Caco-2 (cell line): ENCODE measurements at regions not wholly inside any gene's neighbourhood (a gene's known extent, or its start where the extent isn't known, plus 50 kb on each side); places are given as distances from the start of the nearest gene placed in this dataset.

Source experiments
- BruUV-seq: library from RNA; stranded (reverse); fragments of 400-500 nt; replicated peaks from 2 replicates; lab custom pipeline; 2021; lab: Mats Ljungman, UMichigan
- CTCF ChIA-PET: fragments of 300-600 bp; sonication (Branson Sonifier 250); formaldehyde crosslinking; loops from one replicate; lab custom pipeline; 2022; ENCODE audit warnings: antibody characterized with exemption; lab: Charles Lee
- POLR2A ChIA-PET: fragments of 300-600 bp; sonication (Branson Sonifier 250); formaldehyde crosslinking; loops from one replicate; lab custom pipeline; 2022; ENCODE audit warnings: antibody characterized with exemption; lab: Charles Lee
- DNase-seq, 2 experiments: peaks; one replicate each; pipeline versions ENCODE4 v3.0.0 to v3.0.0-alpha.2; 2020 to 2022
- H3K27me3 ChIP-seq: replicated peaks from 2 replicates; pipeline ENCODE4 v1.6.0; 2011; ENCODE audit warnings: low read length; ENCODE audit not compliant: control insufficient read depth, insufficient read depth
- H3K36me3 ChIP-seq: 2 replicates; pipeline ENCODE4 v1.5.1; 2011; ENCODE audit warnings: low read length; ENCODE audit not compliant: control insufficient read depth, insufficient read depth
- H3K4me1 ChIP-seq: fragments of 250-450 bp; sonication (Bioruptor Pico); 2 replicates; pipeline ENCODE4 v1.5.1; 2020; ENCODE audit warnings: mild to moderate bottlenecking
- H3K4me3 ChIP-seq: 2 replicates; pipeline ENCODE4 v1.5.1; 2011; ENCODE audit warnings: low read depth, mild to moderate bottlenecking, control low read depth, low read length
- H3K9me3 ChIP-seq: fragments of 250-450 bp; sonication (Bioruptor Pico); 2 replicates; pipeline ENCODE4 v1.5.1; 2020; ENCODE audit warnings: mild to moderate bottlenecking, moderate library complexity
- H3K27ac Mint-ChIP-seq: one replicate; pipeline ENCODE4 v1.8.0; 2022; ENCODE audit warnings: mixed read lengths; ENCODE audit not compliant: unreplicated experiment
- H3K27me3 Mint-ChIP-seq: one replicate; pipeline ENCODE4 v1.8.0; 2022; ENCODE audit warnings: mixed read lengths; ENCODE audit not compliant: insufficient read depth, unreplicated experiment
- H3K36me3 Mint-ChIP-seq: one replicate; pipeline ENCODE4 v1.8.0; 2022; ENCODE audit warnings: mild to moderate bottlenecking, mixed read lengths; ENCODE audit not compliant: insufficient read depth, unreplicated experiment
- H3K4me1 Mint-ChIP-seq: one replicate; pipeline ENCODE4 v1.8.0; 2022; ENCODE audit warnings: low read depth, mixed read lengths; ENCODE audit not compliant: unreplicated experiment
- H3K4me3 Mint-ChIP-seq: one replicate; pipeline ENCODE4 v1.8.0; 2022; ENCODE audit warnings: mild to moderate bottlenecking, moderate library complexity, mixed read lengths; ENCODE audit not compliant: unreplicated experiment
- H3K9me3 Mint-ChIP-seq: one replicate; pipeline ENCODE4 v1.8.0; 2022; ENCODE audit warnings: mixed read lengths; ENCODE audit not compliant: unreplicated experiment
- intact Hi-C: fragments of 100-400 bp; cut with micrococcal nuclease; formaldehyde crosslinking; loops from one replicate; pipeline ENCODE4 v1.10.0; 2022; ENCODE audit not compliant: unreplicated experiment
- TF ChIP-seq, protein P1 (sequence below), 2 experiments: fragments of 200-600 bp in 1 of 2; IDR thresholded peaks; 1 replicate in 1 of 2; 2 replicates in 1 of 2; pipeline versions ENCODE4 v1.5.1 to v1.8.0; 2011 to 2022; ENCODE audit warnings: antibody characterized with exemption in 1 of 2, control low read depth in 1 of 2, inconsistent platforms in 1 of 2, low read depth in 1 of 2, low read length in 1 of 2, mild to moderate bottlenecking in 1 of 2, moderate library complexity in 1 of 2; ENCODE audit not compliant: insufficient read depth in 1 of 2, severe bottlenecking in 1 of 2, unreplicated experiment in 1 of 2

DNA sequence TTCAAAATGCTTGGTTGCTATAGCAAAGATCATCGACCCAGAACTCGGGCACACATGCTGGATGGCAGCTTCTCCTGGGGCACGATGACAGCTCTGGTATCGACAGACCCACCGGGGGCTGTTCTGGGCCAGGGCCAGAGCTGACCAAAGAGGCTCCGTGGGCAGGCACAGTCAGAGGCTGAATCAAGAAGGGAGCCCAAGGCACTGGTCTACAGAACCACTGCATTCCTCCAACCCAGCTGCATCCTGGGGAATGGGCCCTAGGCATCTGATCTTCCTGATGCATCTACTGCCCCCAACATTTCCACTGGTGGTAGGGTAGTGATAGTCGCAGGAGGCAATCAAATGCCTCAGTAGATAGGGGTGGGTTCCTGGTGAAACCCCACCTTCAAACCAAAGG is 470.3 kb downstream of the TBC1D22A start:
- no peak overlapping the region for H3K27ac Mint-ChIP-seq
- BruUV-seq: no TSS peak
- H3K27me3 Mint-ChIP-seq: peaks cover 7% of the 10 kb centered on the region

DNA sequence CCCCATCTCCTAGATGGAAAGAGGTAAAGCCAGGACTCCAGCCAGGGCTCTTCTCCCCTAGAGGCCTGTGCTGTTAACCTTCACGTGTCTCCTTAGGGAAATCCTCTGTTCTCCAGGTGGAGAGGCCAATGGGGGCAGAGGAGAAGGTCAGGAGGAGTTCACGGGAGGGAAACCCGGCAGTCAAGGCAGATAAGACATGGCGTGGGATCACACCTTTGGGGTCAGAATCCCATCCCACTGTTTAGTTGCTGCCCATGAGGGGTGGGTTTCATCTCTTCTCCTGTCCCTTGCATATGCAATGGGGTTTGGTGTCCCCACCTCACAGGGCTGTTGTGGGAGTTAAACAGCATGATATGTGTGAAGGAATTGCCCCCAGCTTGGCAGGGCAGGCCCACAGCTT is 469.7 kb downstream of the TBC1D22A start:
- CTCF ChIA-PET: no interaction called here
- TF ChIP-seq, protein P1, sequence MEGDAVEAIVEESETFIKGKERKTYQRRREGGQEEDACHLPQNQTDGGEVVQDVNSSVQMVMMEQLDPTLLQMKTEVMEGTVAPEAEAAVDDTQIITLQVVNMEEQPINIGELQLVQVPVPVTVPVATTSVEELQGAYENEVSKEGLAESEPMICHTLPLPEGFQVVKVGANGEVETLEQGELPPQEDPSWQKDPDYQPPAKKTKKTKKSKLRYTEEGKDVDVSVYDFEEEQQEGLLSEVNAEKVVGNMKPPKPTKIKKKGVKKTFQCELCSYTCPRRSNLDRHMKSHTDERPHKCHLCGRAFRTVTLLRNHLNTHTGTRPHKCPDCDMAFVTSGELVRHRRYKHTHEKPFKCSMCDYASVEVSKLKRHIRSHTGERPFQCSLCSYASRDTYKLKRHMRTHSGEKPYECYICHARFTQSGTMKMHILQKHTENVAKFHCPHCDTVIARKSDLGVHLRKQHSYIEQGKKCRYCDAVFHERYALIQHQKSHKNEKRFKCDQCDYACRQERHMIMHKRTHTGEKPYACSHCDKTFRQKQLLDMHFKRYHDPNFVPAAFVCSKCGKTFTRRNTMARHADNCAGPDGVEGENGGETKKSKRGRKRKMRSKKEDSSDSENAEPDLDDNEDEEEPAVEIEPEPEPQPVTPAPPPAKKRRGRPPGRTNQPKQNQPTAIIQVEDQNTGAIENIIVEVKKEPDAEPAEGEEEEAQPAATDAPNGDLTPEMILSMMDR (IDR thresholded peaks at IDR 0.05; ENCODE audit: insufficient read depth in 1 of 2, low read depth in 1 of 2, low read length in 1 of 2, severe bottlenecking in 1 of 2, unreplicated experiment in 1 of 2): no peak
- BruUV-seq: no TSS peak
- Histone ChIP-seq H3K36me3 (no peaks in the 10 kb centered on the region), H3K4me3 (no peak overlapping the region), H3K4me1 (no peaks in the 10 kb centered on the region), H3K9me3 (peaks cover 10% of the 10 kb centered on the region; the same call in 1 of the 2 replicates), H3K27me3 (no peaks in the 10 kb centered on the region)
- POLR2A ChIA-PET: no interaction called here
- intact Hi-C loops: no loop called here
- DNase-seq: no peak
- Mint-ChIP-seq H3K4me3 (no peak overlapping the region), H3K27ac (no peak overlapping the region), H3K27me3 (peaks cover 7% of the 10 kb centered on the region), H3K9me3 (peaks cover 9% of the 10 kb centered on the region), H3K4me1 (no peaks in the 10 kb centered on the region), H3K36me3 (no peaks in the 10 kb centered on the region)

More for the DNA sequence above, 470.3 kb downstream of the TBC1D22A start:
- H3K4me1 Mint-ChIP-seq: no peaks in the 10 kb centered on the region
- no peaks in the 10 kb centered on the region for H3K36me3 ChIP-seq
- TF ChIP-seq, protein P1 (IDR thresholded peaks at IDR 0.05; ENCODE audit: insufficient read depth in 1 of 2, low read depth in 1 of 2, low read length in 1 of 2, severe bottlenecking in 1 of 2, unreplicated experiment in 1 of 2): no peak
- no peak for DNase-seq
- H3K4me3 Mint-ChIP-seq: no peak overlapping the region
- intact Hi-C loops: no loop called here
- H3K4me3 ChIP-seq: no peak overlapping the region
- ChIA-PET CTCF (no interaction called here), POLR2A (no interaction called here)
- H3K27me3 ChIP-seq: no peaks in the 10 kb centered on the region
- peaks cover 10% of the 10 kb centered on the region; the same call in 1 of the 2 replicates for H3K9me3 ChIP-seq
- no peaks in the 10 kb centered on the region for H3K36me3 Mint-ChIP-seq
- H3K9me3 Mint-ChIP-seq: peaks cover 9% of the 10 kb centered on the region
- no peaks in the 10 kb centered on the region for H3K4me1 ChIP-seq

DNA sequence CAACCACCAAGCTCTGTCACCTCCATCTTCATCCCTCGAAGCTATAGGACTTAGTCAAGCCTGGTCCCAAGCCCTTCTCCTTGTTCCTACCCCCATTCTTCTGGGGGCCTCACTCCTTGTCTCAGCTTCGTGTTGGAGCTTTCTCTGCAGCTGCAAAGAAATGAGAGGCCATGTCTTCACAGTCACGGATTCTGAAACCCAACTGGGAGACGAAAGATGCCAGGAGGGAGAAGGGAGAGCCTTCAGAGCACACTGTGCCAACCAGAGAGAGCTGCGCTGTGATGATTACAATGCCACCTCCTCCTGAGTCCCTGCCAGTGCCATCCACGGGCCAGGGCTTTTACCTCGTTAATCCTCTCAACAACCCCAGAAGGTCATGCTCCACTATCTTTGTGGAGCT is 469.3 kb downstream of the TBC1D22A start:
- POLR2A ChIA-PET: no interaction called here
- H3K4me1 ChIP-seq: no peaks in the 10 kb centered on the region
- H3K4me3 ChIP-seq: no peak overlapping the region
- Mint-ChIP-seq H3K36me3 (no peaks in the 10 kb centered on the region), H3K9me3 (peaks cover 9% of the 10 kb centered on the region), H3K4me1 (no peaks in the 10 kb centered on the region), H3K27ac (no peak overlapping the region), H3K4me3 (no peak overlapping the region), H3K27me3 (peaks cover 6% of the 10 kb centered on the region)
- TF ChIP-seq, protein P1 (IDR thresholded peaks at IDR 0.05; ENCODE audit: insufficient read depth in 1 of 2, low read depth in 1 of 2, low read length in 1 of 2, severe bottlenecking in 1 of 2, unreplicated experiment in 1 of 2): no peak
- CTCF ChIA-PET: no interaction called here
- H3K9me3 ChIP-seq: peaks cover 10% of the 10 kb centered on the region; the same call in 1 of the 2 replicates
- no peaks in the 10 kb centered on the region for H3K27me3 ChIP-seq
- BruUV-seq: no TSS peak
- DNase-seq: no peak
- intact Hi-C loops: no loop called here
- H3K36me3 ChIP-seq: no peaks in the 10 kb centered on the region
